ENCODE measurements at regions not wholly inside any gene's neighbourhood (a gene's known extent, or its start where the extent isn't known, plus 50 kb on each side); places are given as distances from the start of the nearest gene placed in this dataset.

DNA sequence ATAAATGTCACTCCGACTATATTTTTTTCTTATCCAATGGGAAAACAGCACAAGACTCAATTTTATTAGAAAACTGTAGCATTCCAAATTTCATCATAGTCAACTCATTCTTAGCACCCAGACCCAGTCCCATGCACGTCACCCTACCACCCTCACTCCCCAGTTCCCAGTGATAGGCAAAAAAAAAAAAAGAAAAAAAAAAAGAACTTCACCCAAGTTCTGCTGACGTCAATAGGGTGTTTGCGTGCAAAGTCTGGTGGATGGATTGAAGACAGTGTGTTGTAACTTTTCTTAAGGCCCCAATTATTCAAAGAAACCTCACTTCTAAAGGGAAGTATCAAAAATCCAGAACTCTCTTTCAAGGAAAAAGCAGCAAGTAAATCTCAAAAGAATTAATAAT, 213.9 kb upstream of the PRDM1 start:
- no peak overlapping the region for H3K4me3 ChIP-seq (ENCODE audit: insufficient read depth, low read depth, low read length)
- no peaks in the 10 kb centered on the region for H3K9me3 ChIP-seq (ENCODE audit: insufficient read depth, low read depth, low read length)
- H4K20me1 ChIP-seq (ENCODE audit: insufficient read depth, low read length) = no peaks in the 10 kb centered on the region
- H3K27me3 ChIP-seq (ENCODE audit: insufficient read depth, low read length) = no peaks in the 10 kb centered on the region
- H3K79me2 ChIP-seq (ENCODE audit: insufficient read depth, low read length) = no peaks in the 10 kb centered on the region
- no peaks in the 10 kb centered on the region for H3K36me3 Mint-ChIP-seq (ENCODE audit: low read depth, unreplicated experiment)
- FAIRE-seq = no peak
- no peak overlapping the region for H3K27ac ChIP-seq (ENCODE audit: low read depth, low read length)
- no peak overlapping the region for H3K4me2 ChIP-seq (ENCODE audit: low read length)
- H3K9ac ChIP-seq (ENCODE audit: low read length) = no peak overlapping the region
- H3K36me3 ChIP-seq (ENCODE audit: insufficient read depth, low read length) = no peaks in the 10 kb centered on the region
- no peak for DNase-seq (ENCODE audit: low read depth)
- H2AFZ ChIP-seq (ENCODE audit: low read depth, low read length) = no peak overlapping the region
- H3K4me3 Mint-ChIP-seq (ENCODE audit: unreplicated experiment) = no peak overlapping the region
- H3K4me1 Mint-ChIP-seq (ENCODE audit: low read depth, unreplicated experiment) = no peaks in the 10 kb centered on the region
- H3K27ac Mint-ChIP-seq (ENCODE audit: unreplicated experiment) = no peak overlapping the region
- H3K27me3 Mint-ChIP-seq (ENCODE audit: low read depth, unreplicated experiment) = peaks cover 2% of the 10 kb centered on the region
- peaks cover 5% of the 10 kb centered on the region for H3K9me3 Mint-ChIP-seq (ENCODE audit: unreplicated experiment)
- TF ChIP-seq, protein P1, sequence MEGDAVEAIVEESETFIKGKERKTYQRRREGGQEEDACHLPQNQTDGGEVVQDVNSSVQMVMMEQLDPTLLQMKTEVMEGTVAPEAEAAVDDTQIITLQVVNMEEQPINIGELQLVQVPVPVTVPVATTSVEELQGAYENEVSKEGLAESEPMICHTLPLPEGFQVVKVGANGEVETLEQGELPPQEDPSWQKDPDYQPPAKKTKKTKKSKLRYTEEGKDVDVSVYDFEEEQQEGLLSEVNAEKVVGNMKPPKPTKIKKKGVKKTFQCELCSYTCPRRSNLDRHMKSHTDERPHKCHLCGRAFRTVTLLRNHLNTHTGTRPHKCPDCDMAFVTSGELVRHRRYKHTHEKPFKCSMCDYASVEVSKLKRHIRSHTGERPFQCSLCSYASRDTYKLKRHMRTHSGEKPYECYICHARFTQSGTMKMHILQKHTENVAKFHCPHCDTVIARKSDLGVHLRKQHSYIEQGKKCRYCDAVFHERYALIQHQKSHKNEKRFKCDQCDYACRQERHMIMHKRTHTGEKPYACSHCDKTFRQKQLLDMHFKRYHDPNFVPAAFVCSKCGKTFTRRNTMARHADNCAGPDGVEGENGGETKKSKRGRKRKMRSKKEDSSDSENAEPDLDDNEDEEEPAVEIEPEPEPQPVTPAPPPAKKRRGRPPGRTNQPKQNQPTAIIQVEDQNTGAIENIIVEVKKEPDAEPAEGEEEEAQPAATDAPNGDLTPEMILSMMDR (IDR thresholded peaks at IDR 0.05; ENCODE audit: insufficient read depth, low read depth, low read length) = no peak
- TF ChIP-seq EZH2 (IDR thresholded peaks at IDR 0.05; ENCODE audit: insufficient read depth, low read length) = no peak
- H3K4me1 ChIP-seq (ENCODE audit: insufficient read depth, low read length) = no peaks in the 10 kb centered on the region

DNA sequence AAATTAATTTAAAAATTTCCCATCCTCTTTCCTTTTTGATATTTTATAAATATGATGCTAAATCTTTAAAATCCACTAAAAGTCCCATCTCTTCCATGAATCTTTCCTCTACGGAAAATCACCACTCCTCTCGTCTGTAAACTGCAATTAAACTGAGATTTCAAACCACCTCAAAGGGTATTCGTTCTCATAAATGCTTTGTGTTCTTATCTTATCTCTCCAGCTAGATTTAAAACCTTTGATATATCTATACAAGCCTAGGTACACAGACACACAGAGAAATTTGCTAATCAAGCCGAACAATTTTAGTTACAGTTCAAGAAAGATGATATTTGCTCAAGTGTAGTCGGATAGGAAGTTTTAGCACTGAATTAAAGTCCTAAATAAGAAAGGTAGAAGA, 214.6 kb upstream of the PRDM1 start:
- Histone ChIP-seq H3K4me2 (ENCODE audit: low read length) (no peak overlapping the region), H3K9ac (ENCODE audit: low read length) (no peak overlapping the region), H2AFZ (ENCODE audit: low read depth, low read length) (no peak overlapping the region), H4K20me1 (ENCODE audit: insufficient read depth, low read length) (no peaks in the 10 kb centered on the region), H3K27ac (ENCODE audit: low read depth, low read length) (no peak overlapping the region), H3K4me3 (ENCODE audit: insufficient read depth, low read depth, low read length) (no peak overlapping the region), H3K4me1 (ENCODE audit: insufficient read depth, low read length) (no peaks in the 10 kb centered on the region), H3K79me2 (ENCODE audit: insufficient read depth, low read length) (no peaks in the 10 kb centered on the region), H3K36me3 (ENCODE audit: insufficient read depth, low read length) (no peaks in the 10 kb centered on the region), H3K9me3 (ENCODE audit: insufficient read depth, low read depth, low read length) (no peaks in the 10 kb centered on the region), H3K27me3 (ENCODE audit: insufficient read depth, low read length) (no peaks in the 10 kb centered on the region)
- Mint-ChIP-seq H3K4me1 (ENCODE audit: low read depth, unreplicated experiment) (no peaks in the 10 kb centered on the region), H3K9me3 (ENCODE audit: unreplicated experiment) (peaks cover 2% of the 10 kb centered on the region), H3K27ac (ENCODE audit: unreplicated experiment) (no peak overlapping the region), H3K27me3 (ENCODE audit: low read depth, unreplicated experiment) (peaks cover 2% of the 10 kb centered on the region), H3K36me3 (ENCODE audit: low read depth, unreplicated experiment) (peaks cover 2% of the 10 kb centered on the region), H3K4me3 (ENCODE audit: unreplicated experiment) (no peak overlapping the region)
- no peak for FAIRE-seq
- TF ChIP-seq, protein P1 (IDR thresholded peaks at IDR 0.05; ENCODE audit: insufficient read depth, low read depth, low read length) = no peak
- TF ChIP-seq EZH2 (IDR thresholded peaks at IDR 0.05; ENCODE audit: insufficient read depth, low read length) = no peak
- DNase-seq (ENCODE audit: low read depth) = no peak

DNA sequence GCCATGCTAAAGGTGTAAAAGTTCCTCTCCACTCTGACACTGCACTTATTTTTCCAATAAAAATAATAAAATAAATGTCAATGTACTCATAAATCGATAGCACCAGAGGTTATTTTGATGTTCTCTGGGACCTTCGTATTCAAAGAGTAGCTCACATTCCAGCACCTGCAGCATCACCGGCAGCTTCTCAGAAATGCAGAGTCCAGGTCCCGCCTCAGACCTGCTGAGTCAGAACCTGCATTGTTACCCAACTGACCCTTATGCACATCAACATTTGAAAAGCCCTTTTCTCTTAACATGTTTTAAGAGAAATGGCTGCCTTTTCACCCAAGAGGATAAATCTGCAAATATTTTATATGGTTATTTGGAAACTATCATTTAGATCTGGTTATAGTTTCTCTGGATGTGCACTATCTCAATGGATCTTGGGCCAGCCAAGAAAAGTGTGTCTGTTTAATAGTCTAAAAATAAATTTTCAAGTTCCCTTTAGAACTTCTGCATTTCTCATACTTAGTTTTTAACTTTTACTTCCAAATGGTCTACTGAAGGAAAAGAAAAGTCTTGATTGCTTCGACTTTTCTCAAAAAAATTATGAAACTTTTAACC, 216.2 kb upstream of the PRDM1 start:
- TF ChIP-seq, protein P1 (IDR thresholded peaks at IDR 0.05; ENCODE audit: insufficient read depth, low read depth, low read length) = no peak
- TF ChIP-seq EZH2 (IDR thresholded peaks at IDR 0.05; ENCODE audit: insufficient read depth, low read length) = no peak
- peaks cover 2% of the 10 kb centered on the region for H3K36me3 Mint-ChIP-seq (ENCODE audit: low read depth, unreplicated experiment)
- Histone ChIP-seq H3K4me1 (ENCODE audit: insufficient read depth, low read length) (no peaks in the 10 kb centered on the region), H4K20me1 (ENCODE audit: insufficient read depth, low read length) (no peaks in the 10 kb centered on the region), H3K27ac (ENCODE audit: low read depth, low read length) (no peak overlapping the region), H2AFZ (ENCODE audit: low read depth, low read length) (no peak overlapping the region), H3K79me2 (ENCODE audit: insufficient read depth, low read length) (no peaks in the 10 kb centered on the region), H3K36me3 (ENCODE audit: insufficient read depth, low read length) (no peaks in the 10 kb centered on the region), H3K27me3 (ENCODE audit: insufficient read depth, low read length) (peaks cover 2% of the 10 kb centered on the region), H3K9me3 (ENCODE audit: insufficient read depth, low read depth, low read length) (no peaks in the 10 kb centered on the region), H3K9ac (ENCODE audit: low read length) (no peak overlapping the region), H3K4me2 (ENCODE audit: low read length) (no peak overlapping the region), H3K4me3 (ENCODE audit: insufficient read depth, low read depth, low read length) (no peak overlapping the region)
- peaks cover 5% of the 10 kb centered on the region for H3K9me3 Mint-ChIP-seq (ENCODE audit: unreplicated experiment)
- FAIRE-seq (no peak), DNase-seq (ENCODE audit: low read depth) (no peak)
- no peaks in the 10 kb centered on the region for H3K4me1 Mint-ChIP-seq (ENCODE audit: low read depth, unreplicated experiment)
- H3K27ac Mint-ChIP-seq (ENCODE audit: unreplicated experiment) = no peak overlapping the region
- H3K27me3 Mint-ChIP-seq (ENCODE audit: low read depth, unreplicated experiment) = peaks cover 3% of the 10 kb centered on the region
- H3K4me3 Mint-ChIP-seq (ENCODE audit: unreplicated experiment) = no peak overlapping the region
